T follicular helper cell (primary cell): ENCODE measurements at regions not wholly inside any gene's neighbourhood (a gene's known extent, or its start where the extent isn't known, plus 50 kb on each side); places are given as distances from the start of the nearest gene placed in this dataset.

Source experiments
- DNase-seq: peaks from one replicate; pipeline ENCODE4 v3.0.0-alpha.2; 2020; ENCODE audit warnings: low read depth

- DNase-seq, result no peak
Measured at GRCh38 chr22:23410411-23410810, 169.7 kb downstream of the IGLL1 start.

GRCh38 chr22:23409976-23410375, 170.1 kb downstream of the IGLL1 start:
- no peak for DNase-seq

- DNase-seq, result no peak
Measured at GRCh38 chr22:23408321-23408720, 171.8 kb downstream of the IGLL1 start.

DNA sequence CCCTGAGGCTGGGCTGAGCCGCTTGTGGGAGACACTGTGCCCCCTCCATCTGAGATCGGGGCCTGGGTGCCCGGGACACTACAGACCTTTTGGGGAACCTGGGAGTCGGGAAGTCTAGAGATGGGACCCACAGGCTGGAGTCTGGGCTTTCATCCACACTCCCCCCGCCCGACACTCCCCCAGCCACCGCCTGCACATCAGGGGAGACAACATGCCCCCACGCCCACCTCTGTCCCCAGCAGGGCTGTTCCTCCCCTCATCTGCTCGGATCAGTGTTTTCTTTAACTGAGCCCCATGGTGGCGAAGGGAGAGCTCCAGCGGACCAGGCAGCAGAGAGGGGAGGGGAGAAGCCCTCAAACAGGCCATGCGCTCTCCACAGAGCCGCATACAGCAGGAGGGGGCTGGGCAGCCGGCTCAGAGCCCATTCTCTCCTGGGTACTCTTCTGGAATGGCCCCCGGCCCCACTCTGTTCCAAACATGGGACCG, 174.7 kb downstream of the IGLL1 start:
- no peak for DNase-seq

DNA sequence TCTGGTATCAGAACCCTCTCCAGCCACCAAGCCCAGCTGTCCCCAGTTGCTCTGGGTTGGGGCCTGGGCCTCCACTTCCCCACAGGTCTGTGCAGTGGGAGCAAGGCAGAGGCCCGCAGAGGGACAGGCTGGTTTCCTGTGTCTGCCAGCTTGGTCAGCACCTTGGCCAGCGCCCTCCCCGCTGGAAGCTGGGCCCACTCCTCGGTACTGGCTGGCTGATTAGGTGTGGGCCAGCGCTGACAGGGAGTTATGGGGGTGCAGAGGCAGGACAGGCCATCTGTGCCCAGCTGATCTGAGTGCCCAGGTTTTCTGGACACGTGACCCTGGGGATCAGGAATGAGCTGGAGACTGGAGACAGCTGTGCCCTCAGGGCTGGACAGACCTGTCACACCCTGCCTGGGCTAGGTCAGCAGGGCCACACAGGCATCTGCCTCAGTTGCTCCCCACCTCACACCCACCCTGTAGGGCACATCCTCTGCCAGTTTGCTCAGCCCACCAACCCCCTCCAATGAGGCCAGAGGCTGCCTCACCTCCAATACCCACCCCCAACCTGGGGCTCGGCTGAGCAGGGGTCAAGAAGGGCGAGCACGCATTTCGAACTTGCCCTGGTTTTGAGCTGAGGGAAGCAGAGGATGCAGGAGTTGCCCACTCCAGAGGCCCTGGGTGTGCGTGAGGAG, 175.3 kb downstream of the IGLL1 start:
- DNase-seq, result no peak

DNA sequence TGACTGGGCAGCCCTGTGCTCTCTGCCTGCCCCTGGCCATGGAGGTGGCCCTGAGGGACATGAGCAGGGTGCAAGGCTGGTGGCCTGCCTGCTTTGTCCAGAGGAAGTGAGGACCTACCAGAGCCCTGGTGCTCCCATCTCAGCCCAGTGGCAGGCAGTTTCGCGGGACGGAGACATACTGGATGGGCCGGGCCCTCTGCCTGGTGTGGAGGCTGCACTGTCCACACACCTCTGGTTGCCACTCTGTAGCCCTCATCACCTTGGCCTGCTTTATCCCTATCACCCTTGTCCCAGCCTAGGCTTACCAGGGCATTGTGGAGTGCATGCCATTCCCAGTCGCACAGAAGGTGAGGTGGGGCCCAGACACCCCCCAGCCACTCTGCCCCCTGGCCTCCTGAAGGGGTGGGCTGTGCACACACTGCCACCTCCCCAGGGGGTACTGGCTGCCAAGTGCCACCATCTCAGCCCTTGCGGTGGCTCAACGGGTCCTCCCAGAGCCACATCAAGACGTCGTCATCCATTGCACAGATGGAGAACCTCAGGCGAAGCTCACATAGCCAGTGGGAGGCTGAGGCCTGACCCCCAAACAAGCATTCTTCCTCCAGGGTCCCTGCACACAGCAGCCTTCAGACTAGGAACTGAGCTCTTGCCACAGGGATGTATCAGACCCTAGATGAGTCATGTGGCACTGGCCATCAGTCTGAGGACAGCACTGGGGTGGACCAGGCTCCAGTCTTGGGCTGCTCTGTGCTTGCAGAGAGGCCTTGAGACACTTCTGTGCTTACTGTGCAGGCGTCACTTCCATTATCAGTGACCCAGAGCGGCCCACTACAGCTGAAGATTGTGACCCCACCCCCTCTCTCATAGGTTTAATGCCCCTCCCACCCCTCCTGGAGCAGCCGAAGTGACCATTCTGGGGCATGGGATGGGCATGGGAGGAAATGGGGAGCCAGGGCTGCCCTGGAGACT, 176.1 kb downstream of the IGLL1 start:
- DNase-seq, result no peak

DNA sequence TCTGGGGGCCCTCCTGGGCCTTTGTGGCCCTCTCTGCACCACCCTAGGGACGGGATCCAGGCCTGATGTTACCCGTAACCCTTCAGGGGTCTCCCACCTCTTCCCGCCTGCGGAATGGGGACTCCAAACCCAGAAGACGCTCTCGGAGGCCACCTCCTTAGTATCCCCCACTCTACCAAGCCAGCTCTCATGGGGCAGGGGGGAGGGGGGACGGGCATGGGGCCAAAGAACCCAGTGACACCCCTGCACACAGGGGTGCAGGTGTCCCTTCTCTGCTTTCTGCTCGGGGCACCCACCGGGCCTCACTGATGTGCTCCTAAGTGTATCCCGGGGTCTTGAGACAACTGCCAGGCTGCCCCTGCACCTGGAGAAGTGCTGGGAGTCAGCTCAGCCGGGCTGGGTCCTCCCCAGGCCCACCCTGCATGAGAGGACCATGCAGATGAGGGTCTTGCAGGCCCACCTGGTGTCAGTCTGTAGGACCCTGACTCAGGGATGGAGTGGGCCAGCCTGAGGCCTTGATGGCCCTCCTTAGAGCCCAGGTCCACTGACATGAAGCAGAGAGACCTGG, 176.9 kb downstream of the IGLL1 start:
- DNase-seq, result no peak

GRCh38 chr22:23402275-23403151, 177.6 kb downstream of the IGLL1 start:
- DNase-seq, result no peak

DNA sequence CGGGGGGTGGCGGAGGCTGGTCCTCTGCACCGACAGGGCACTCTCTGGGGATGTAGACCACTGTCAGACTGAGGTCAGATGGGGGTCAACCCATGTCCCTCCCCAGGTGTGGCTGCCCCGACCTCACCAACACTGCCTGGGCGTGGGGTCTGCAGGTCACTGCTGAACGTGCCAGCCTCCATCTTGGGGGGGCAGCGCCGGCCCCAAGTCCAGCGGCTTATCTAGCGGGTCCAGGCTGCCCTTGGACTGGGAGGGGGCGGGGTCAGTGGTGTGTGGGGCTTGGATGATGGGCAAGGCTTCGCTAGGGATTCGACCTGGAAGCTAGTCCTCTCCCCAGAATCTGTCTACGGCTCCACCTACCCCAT, 178.2 kb downstream of the IGLL1 start:
- DNase-seq, result no peak

- no peak for DNase-seq
Measured at GRCh38 chr22:23401111-23401909, 178.8 kb downstream of the IGLL1 start.

GRCh38 chr22:23400286-23400981, 179.7 kb downstream of the IGLL1 start:
- DNase-seq, result no peak

DNA sequence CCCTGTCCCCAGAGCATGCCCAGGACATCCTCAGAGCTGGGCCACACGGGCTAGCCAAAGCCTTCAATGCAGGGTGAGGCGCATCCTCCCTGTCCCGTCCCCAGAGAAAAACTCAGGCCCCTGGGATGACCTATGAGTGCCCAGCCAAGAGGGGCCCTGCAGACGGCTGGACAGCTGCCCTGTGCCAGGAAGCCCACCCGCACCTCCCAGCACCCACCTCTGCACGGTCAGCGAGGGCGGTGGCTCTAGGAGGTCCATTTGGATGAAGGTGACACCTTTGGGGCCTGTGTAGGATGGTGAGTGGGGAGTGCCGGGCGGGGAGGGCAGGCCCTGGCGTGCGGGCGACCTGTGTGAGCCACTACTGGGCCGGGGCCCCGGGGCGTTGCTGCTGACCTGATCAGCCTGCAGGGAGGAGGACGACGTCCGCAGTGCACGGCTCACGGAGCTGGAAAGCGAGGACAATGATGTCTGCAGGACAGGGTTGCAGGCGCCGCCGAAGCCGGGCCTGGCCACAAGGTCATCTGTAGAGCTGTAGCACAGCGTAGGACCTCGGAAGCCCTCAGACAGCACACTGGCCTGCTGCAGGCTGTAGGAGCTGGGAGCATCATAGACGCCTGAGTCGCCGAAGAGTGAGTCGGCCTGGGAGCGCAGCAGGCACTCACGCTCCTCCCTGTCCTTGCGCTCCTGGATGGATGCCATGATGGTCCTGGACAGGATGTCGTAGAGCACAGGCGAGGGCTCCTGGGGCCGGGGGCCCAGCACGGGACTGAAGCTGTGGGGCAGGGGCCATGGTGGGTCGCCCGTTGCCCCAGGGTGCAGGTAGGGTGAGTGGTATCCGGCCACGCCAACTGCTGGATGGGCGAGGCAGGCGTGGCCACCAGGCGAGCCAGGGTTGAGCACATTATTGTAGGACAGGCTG, 180.5 kb downstream of the IGLL1 start:
- DNase-seq, result no peak

- DNase-seq, result no peak
Measured at GRCh38 chr22:23398701-23399366, 181.3 kb downstream of the IGLL1 start.

- DNase-seq, result no peak
Measured at GRCh38 chr22:23397613-23398567, 182.2 kb downstream of the IGLL1 start.

DNA sequence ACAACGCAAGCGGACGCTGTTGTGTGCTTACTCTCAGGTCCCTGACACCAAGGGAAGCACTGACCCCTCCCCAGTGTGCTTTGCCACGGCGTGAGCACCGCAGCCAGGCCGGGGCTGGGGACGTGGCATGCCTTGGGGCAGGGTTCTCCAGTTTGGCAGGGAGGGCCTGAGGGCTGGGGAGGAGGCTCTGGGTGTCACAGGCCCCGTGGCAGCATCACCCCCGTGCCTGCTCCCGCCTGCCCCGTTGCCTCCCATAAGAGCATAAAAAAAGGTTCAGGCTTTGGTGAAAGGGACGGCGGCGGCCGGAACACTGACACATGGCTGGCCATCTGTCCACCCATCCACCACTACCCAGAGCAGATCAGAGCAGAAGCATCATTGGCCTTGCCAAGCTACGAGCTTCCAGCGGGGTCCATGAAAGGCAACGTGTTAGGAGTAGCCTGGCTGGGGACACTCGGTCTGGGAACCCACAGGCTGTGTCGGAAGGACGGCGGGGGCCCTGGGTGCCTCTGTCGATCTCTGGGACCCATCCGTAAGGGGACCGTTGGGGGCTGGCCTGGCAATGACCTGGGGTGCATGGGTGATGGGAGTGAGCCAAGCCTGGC, 183.0 kb downstream of the IGLL1 start:
- no peak for DNase-seq

- DNase-seq, result no peak
Measured at GRCh38 chr22:23396362-23397007, 183.6 kb downstream of the IGLL1 start.
